BJ (cell line): ENCODE measurements at regions not wholly inside any gene's neighbourhood (a gene's known extent, or its start where the extent isn't known, plus 50 kb on each side); places are given as distances from the start of the nearest gene placed in this dataset.

Source experiments
- CTCF ChIA-PET: fragments of 350-600 bp; formaldehyde crosslinking; extraction: SDS; loops from one replicate; lab custom pipeline; 2021; ENCODE audit warnings: antibody characterized with exemption, inconsistent platforms; lab: Yijun Ruan, JAX
- POLR2A ChIA-PET: fragments of 300-600 bp; sonication (Branson Sonifier 250); formaldehyde crosslinking; extraction: SDS; loops from one replicate; lab custom pipeline; 2021; ENCODE audit warnings: antibody characterized with exemption; lab: Charles Lee
- DNase-seq: peaks from one replicate; pipeline ENCODE4 v3.0.0-alpha.2; 2011; ENCODE audit warnings: low read depth
- H3K27me3 ChIP-seq: 2 replicates; pipeline ENCODE4 v1.6.0; 2011; ENCODE audit warnings: low read length; ENCODE audit not compliant: control insufficient read depth, insufficient read depth
- H3K36me3 ChIP-seq: 2 replicates; pipeline ENCODE4 v1.5.1; 2011; ENCODE audit warnings: low read length; ENCODE audit not compliant: control insufficient read depth, insufficient read depth
- H3K4me3 ChIP-seq: 2 replicates; pipeline ENCODE4 v1.5.1; 2011; ENCODE audit warnings: low read depth, mild to moderate bottlenecking, control low read depth, low read length
- CTCF ChIP-seq: IDR thresholded peaks from 2 replicates; pipeline ENCODE4 v1.5.1; 2011; ENCODE audit warnings: low read depth, mild to moderate bottlenecking, control low read depth, inconsistent platforms, low read length, moderate library complexity; ENCODE audit not compliant: insufficient read depth

- POLR2A ChIA-PET: no interaction called here
- H3K36me3 ChIP-seq: no peaks in the 10 kb centered on the region
- CTCF ChIA-PET: no interaction called here
- no peak for TF ChIP-seq CTCF
- DNase-seq: no peak
- H3K4me3 ChIP-seq: no peak overlapping the region
- no peaks in the 10 kb centered on the region for H3K27me3 ChIP-seq
Observed at GRCh38 chr6:163757520-163757919, 343.0 kb downstream of the QKI start.

- Histone ChIP-seq H3K4me3 (no peak overlapping the region), H3K27me3 (no peaks in the 10 kb centered on the region), H3K36me3 (no peaks in the 10 kb centered on the region)
- ChIA-PET POLR2A (no interaction called here), CTCF (interaction anchor here (1.8 kb wide), 1 partner anchor 11 kb away, joined by 5 read pairs; no protein-coding TSS in a partner anchor)
- TF ChIP-seq CTCF: no peak
- no peak for DNase-seq
Observed at GRCh38 chr6:163756079-163756478, 341.6 kb downstream of the QKI start.

GRCh38 chr6:163754866-163755265, 340.3 kb downstream of the QKI start:
- no peak for TF ChIP-seq CTCF
- no peak overlapping the region for H3K4me3 ChIP-seq
- H3K27me3 ChIP-seq: no peaks in the 10 kb centered on the region
- POLR2A ChIA-PET: no interaction called here
- no peaks in the 10 kb centered on the region for H3K36me3 ChIP-seq
- CTCF ChIA-PET: no interaction called here
- no peak for DNase-seq

GRCh38 chr6:163753430-163753829, 338.9 kb downstream of the QKI start:
- CTCF ChIA-PET: no interaction called here
- no peaks in the 10 kb centered on the region for H3K36me3 ChIP-seq
- TF ChIP-seq CTCF: no peak
- no peak for DNase-seq
- H3K27me3 ChIP-seq: no peaks in the 10 kb centered on the region
- POLR2A ChIA-PET: no interaction called here
- no peak overlapping the region for H3K4me3 ChIP-seq

GRCh38 chr6:163752446-163752845, 337.9 kb downstream of the QKI start:
- H3K36me3 ChIP-seq: no peaks in the 10 kb centered on the region
- no peak for DNase-seq
- CTCF ChIA-PET: no interaction called here
- H3K4me3 ChIP-seq: no peak overlapping the region
- no peaks in the 10 kb centered on the region for H3K27me3 ChIP-seq
- POLR2A ChIA-PET: no interaction called here
- no peak for TF ChIP-seq CTCF
